ENCODE measurements at regions not wholly inside any gene's neighbourhood (a gene's known extent, or its start where the extent isn't known, plus 50 kb on each side); places are given as distances from the start of the nearest gene placed in this dataset.

- Mint-ChIP-seq H3K9me3 (ENCODE audit: low read depth, unreplicated experiment) (no peaks in the 10 kb centered on the region), H3K27ac (ENCODE audit: unreplicated experiment) (no peak overlapping the region), H3K4me3 (ENCODE audit: low read depth, unreplicated experiment) (no peak overlapping the region), H3K4me1 (ENCODE audit: low read depth, unreplicated experiment) (peaks cover 44% of the 10 kb centered on the region), H3K27me3 (ENCODE audit: unreplicated experiment) (no peaks in the 10 kb centered on the region), H3K36me3 (ENCODE audit: insufficient read depth, unreplicated experiment) (no peaks in the 10 kb centered on the region)
- intact Hi-C loops (cut with micrococcal nuclease; ENCODE audit: unreplicated experiment): no loop called here
- no peak for DNase-seq
- CTCF ChIA-PET: no interaction called here
- no TSS peak for BruUV-seq (replicated peaks)
- no peak for TF ChIP-seq CTCF (IDR thresholded peaks at IDR 0.05; ENCODE audit: unreplicated experiment)
Measured at GRCh38 chr18:27847412-27847811, 329.5 kb downstream of the CDH2 start.

GRCh38 chr18:27845897-27846296 is 331.0 kb downstream of the CDH2 start:
- no peak overlapping the region for H3K27ac Mint-ChIP-seq (ENCODE audit: unreplicated experiment)
- no peak overlapping the region for H3K4me3 Mint-ChIP-seq (ENCODE audit: low read depth, unreplicated experiment)
- no peak for DNase-seq
- H3K36me3 Mint-ChIP-seq (ENCODE audit: insufficient read depth, unreplicated experiment): no peaks in the 10 kb centered on the region
- CTCF ChIA-PET: no interaction called here
- no TSS peak for BruUV-seq (replicated peaks)
- no peak for TF ChIP-seq CTCF (IDR thresholded peaks at IDR 0.05; ENCODE audit: unreplicated experiment)
- peaks cover 47% of the 10 kb centered on the region for H3K4me1 Mint-ChIP-seq (ENCODE audit: low read depth, unreplicated experiment)
- H3K9me3 Mint-ChIP-seq (ENCODE audit: low read depth, unreplicated experiment): no peaks in the 10 kb centered on the region
- intact Hi-C loops (cut with micrococcal nuclease; ENCODE audit: unreplicated experiment): no loop called here
- H3K27me3 Mint-ChIP-seq (ENCODE audit: unreplicated experiment): no peaks in the 10 kb centered on the region

- BruUV-seq (replicated peaks): no TSS peak
- DNase-seq: peak; percentile 21
- CTCF ChIA-PET: interaction anchor here (0.6 to 0.7 kb wide), 3 partner anchors 239 to 522 kb away, joined by 3 read pairs; no protein-coding TSS in a partner anchor
- H3K27me3 Mint-ChIP-seq (ENCODE audit: unreplicated experiment): no peaks in the 10 kb centered on the region
- no peak for TF ChIP-seq CTCF (IDR thresholded peaks at IDR 0.05; ENCODE audit: unreplicated experiment)
- peak overlapping the region; percentile 1 for H3K4me3 Mint-ChIP-seq (ENCODE audit: low read depth, unreplicated experiment)
- no peaks in the 10 kb centered on the region for H3K36me3 Mint-ChIP-seq (ENCODE audit: insufficient read depth, unreplicated experiment)
- H3K27ac Mint-ChIP-seq (ENCODE audit: unreplicated experiment): peak overlapping the region; percentile 48
- intact Hi-C loops (cut with micrococcal nuclease; ENCODE audit: unreplicated experiment): no loop called here
- no peaks in the 10 kb centered on the region for H3K9me3 Mint-ChIP-seq (ENCODE audit: low read depth, unreplicated experiment)
- H3K4me1 Mint-ChIP-seq (ENCODE audit: low read depth, unreplicated experiment): peaks cover 57% of the 10 kb centered on the region
Measured at GRCh38 chr18:27843783-27844777, 332.9 kb downstream of the CDH2 start.

GRCh38 chr18:27839141-27839540 is 337.8 kb downstream of the CDH2 start:
- Mint-ChIP-seq H3K27me3 (ENCODE audit: unreplicated experiment) (no peaks in the 10 kb centered on the region), H3K36me3 (ENCODE audit: insufficient read depth, unreplicated experiment) (no peaks in the 10 kb centered on the region), H3K4me1 (ENCODE audit: low read depth, unreplicated experiment) (peaks cover 31% of the 10 kb centered on the region), H3K4me3 (ENCODE audit: low read depth, unreplicated experiment) (no peak overlapping the region), H3K9me3 (ENCODE audit: low read depth, unreplicated experiment) (peaks cover 3% of the 10 kb centered on the region), H3K27ac (ENCODE audit: unreplicated experiment) (no peak overlapping the region)
- DNase-seq: peak; percentile 35
- BruUV-seq (replicated peaks): no TSS peak
- CTCF ChIA-PET: interaction anchor here (0.6 kb wide), 1 partner anchor 716 kb away, joined by 6 read pairs; no protein-coding TSS in a partner anchor
- intact Hi-C loops (cut with micrococcal nuclease; ENCODE audit: unreplicated experiment): no loop called here
- TF ChIP-seq CTCF (IDR thresholded peaks at IDR 0.05; ENCODE audit: unreplicated experiment): no peak

All from Calu3 (cell line).